ENCODE measurements at regions not wholly inside any gene's neighbourhood (a gene's known extent, or its start where the extent isn't known, plus 50 kb on each side); places are given as distances from the start of the nearest gene placed in this dataset.
"Not testable (repeated sequence)": the region's sequence is repeated elsewhere in the genome, so short reads cannot be mapped to it uniquely, and the experiment has no call there.

DNA sequence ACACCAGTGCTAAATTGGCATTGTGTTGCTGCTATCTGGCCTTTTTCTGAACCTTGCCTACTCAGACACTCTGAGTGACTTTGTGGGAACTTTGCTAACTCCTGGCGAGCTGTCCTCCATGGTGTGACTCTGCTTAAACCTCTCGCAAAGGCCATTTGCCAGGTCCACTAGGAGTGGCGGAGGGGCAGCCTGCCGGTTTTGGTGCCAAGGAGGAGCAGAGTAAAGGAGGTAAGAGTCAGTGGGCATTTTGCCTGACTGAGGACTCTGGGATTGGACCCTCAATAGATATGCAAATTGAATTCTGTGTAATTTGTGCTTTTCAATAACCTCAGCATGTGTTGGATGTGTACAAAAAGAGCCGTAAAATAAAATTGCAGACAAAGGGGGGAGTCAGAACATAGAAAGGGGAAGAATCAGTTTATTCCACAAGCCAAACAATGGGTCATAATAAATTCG is 386.6 kb upstream of the NFIA start:
- POLR2A ChIA-PET, result no interaction called here
- TF ChIP-seq, protein P1, sequence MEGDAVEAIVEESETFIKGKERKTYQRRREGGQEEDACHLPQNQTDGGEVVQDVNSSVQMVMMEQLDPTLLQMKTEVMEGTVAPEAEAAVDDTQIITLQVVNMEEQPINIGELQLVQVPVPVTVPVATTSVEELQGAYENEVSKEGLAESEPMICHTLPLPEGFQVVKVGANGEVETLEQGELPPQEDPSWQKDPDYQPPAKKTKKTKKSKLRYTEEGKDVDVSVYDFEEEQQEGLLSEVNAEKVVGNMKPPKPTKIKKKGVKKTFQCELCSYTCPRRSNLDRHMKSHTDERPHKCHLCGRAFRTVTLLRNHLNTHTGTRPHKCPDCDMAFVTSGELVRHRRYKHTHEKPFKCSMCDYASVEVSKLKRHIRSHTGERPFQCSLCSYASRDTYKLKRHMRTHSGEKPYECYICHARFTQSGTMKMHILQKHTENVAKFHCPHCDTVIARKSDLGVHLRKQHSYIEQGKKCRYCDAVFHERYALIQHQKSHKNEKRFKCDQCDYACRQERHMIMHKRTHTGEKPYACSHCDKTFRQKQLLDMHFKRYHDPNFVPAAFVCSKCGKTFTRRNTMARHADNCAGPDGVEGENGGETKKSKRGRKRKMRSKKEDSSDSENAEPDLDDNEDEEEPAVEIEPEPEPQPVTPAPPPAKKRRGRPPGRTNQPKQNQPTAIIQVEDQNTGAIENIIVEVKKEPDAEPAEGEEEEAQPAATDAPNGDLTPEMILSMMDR (IDR thresholded peaks at IDR 0.05; ENCODE audit: control extremely low read depth, extremely low read depth, low read depth, missing control alignments), result no peak
- CTCF ChIA-PET, result no interaction called here
- no peak for DNase-seq (ENCODE audit: extremely low spot score)

DNA sequence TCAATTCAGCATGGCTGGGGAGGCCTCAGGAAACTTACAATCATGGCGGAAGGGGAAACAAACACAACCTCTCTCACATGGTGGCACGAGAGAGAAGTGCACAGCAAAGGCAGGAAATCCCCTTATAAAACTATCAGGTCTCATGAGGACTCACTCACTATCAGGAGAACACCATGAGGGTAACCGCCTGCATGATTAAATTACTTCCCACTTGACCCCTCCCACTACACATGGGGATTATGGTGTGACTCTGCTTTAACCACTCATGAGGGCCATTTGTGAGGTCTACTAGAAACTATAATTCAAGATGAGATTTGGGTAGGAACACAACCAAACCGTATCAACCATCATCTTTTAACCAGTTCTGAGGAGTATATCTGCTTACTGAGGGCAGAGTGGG is 387.4 kb upstream of the NFIA start:
- POLR2A ChIA-PET, result no interaction called here
- TF ChIP-seq, protein P1 (IDR thresholded peaks at IDR 0.05; ENCODE audit: control extremely low read depth, extremely low read depth, low read depth, missing control alignments), result no peak
- CTCF ChIA-PET, result no interaction called here
- no peak for DNase-seq (ENCODE audit: extremely low spot score)

DNA sequence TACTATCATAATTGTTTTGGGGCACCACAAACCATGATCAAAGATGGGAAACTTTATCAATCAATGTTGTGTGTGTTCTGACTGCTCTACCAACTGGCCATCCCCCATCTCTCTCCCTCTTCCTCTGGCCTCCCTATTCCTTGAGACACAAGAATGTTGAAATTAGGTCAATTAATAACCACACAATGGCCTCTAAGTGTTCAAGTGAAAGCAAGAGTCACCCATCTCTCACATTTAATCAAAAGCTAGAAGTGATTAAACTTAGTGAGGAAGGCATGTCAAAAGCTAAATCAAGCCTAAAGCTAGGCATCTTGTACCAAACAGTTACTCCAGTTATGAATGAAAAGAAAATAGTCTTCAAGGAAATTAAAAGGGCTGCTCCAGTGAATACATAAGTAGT is 390.3 kb upstream of the NFIA start:
- ChIA-PET POLR2A (no interaction called here), CTCF (no interaction called here)
- TF ChIP-seq, protein P1 (IDR thresholded peaks at IDR 0.05; ENCODE audit: control extremely low read depth, extremely low read depth, low read depth, missing control alignments), result no peak
- no peak for DNase-seq (ENCODE audit: extremely low spot score)

DNA sequence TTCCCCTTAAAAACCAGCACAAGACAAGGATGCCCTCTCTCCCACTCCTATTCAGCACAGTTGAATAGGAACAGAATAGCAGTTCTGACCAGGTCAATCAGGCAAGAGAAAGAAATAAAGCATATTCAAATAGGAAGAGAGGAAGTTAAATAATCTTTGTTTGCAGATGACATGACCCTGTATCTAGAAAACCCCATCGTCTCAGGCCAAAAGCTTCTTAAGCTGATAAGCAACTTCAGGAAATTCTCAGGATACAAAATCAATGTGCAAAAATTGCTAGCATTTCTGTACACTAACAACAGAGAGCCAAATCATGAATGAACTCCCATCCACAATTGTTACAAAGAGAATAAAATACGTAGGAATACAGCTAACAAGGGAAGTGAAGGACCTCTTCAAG is 394.1 kb upstream of the NFIA start:
- POLR2A ChIA-PET; DNase-seq (ENCODE audit: extremely low spot score): not testable (repeated sequence)
- CTCF ChIA-PET, result interaction anchor here (1.3 to 1.6 kb wide), 2 partner anchors 11 to 18 kb away, joined by 3 to 4 read pairs; no protein-coding TSS in a partner anchor

DNA sequence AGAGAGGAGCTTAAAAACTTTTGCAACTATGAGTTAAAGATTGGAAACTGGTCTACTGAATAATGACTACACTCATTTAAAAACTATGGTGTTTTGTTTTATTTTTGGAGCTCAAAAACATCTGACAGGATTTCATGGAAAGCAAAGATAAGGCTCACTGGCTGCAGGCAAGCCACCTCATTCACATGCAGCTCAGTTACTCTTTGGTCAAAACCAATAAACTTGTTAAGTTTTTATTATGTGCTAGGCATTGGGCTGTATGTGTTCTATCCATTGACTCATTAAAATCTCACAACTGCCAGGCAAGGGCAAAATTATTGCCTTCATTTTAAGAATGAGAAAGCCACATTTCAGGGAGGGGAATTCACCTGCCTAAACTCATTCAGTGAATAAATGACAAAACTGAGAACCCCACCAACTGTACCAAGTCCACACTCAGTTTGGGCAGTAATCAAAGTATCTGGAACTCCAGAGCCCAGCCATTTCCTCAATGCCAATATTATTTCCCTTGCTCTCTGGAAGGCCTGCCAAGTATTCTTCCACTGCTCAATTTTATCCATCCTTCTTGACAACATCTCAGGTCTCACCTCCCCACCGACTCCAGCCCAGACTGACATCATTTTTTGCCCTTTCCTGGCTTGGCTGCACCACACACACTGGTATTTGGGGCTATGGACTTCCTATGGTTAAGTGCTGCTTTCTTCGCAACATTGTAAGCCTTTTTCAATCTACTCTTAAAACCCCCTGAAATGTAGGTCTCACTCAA is 401.1 kb upstream of the NFIA start:
- CTCF ChIA-PET, result no interaction called here
- POLR2A ChIA-PET, result no interaction called here
- no peak for DNase-seq (ENCODE audit: extremely low spot score)
- TF ChIP-seq, protein P1 (IDR thresholded peaks at IDR 0.05; ENCODE audit: control extremely low read depth, extremely low read depth, low read depth, missing control alignments), result no peak

DNA sequence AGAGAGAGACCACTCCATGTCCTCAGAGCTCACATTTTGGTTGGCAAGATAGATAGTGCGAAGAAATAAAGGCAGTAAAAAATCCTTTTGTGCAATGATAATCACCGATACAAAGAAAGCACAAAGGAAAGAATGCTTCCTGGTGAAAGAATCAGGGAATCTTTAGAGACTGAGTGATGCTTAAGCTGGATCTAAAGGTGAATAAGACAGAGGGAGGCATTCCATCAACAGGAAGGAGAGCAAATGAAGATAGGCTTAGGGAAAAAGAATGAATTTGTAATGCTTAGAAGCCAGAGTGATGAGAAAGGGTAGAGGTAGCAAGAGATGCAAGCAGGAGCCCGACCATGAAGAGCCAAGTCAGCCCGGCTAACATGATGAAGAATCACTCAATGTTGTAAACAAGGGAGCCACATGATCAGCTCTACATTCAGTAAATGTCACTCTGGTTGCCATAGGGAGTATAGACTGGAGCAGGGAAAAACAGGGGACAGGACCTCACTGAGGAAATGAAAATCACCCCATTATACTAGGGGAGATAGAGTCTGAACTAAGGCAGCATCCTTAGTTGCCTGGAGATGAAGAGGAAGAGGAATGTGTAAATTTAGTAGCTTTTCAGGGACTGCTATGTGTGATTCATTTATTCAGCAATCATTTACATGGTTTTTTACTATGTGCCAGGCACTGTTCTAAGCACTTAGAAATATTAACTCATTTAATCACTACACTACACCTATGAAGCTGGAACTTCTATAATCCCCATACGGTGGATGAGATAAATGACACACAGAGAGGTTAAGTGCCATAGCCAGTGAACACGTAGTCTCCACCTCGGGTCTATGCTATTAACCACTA is 402.6 kb upstream of the NFIA start:
- TF ChIP-seq, protein P1 (IDR thresholded peaks at IDR 0.05; ENCODE audit: control extremely low read depth, extremely low read depth, low read depth, missing control alignments), result no peak
- POLR2A ChIA-PET, result no interaction called here
- CTCF ChIA-PET, result no interaction called here
- no peak for DNase-seq (ENCODE audit: extremely low spot score)

DNA sequence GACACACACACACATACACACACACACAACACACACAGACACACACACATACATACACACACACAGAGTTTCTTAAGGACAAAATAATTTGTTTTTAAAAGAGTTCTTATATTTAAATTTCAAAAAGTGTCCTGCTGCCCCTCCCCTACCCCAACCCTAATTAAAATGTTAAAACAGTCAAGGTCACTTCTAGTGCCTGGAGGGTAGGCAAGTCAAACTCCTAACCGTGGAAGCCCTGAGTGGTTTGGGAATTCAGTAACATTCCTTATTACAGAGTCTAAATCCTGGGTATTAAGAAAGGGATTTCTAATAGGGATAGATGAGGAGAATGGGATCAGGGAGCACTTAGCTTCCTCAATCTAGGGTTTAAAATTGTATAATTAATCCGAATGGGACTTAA is 403.6 kb upstream of the NFIA start:
- DNase-seq (ENCODE audit: extremely low spot score), result no peak
- POLR2A ChIA-PET, result no interaction called here
- TF ChIP-seq, protein P1 (IDR thresholded peaks at IDR 0.05; ENCODE audit: control extremely low read depth, extremely low read depth, low read depth, missing control alignments), result no peak
- CTCF ChIA-PET, result no interaction called here
